MM.1S (cell line): ENCODE measurements at regions not wholly inside any gene's neighbourhood (a gene's known extent, or its start where the extent isn't known, plus 50 kb on each side); places are given as distances from the start of the nearest gene placed in this dataset.

ENCODE experiments used
- EZH2 ChIP-seq: fragments of 300-600 bp; sonication (generic); optimal IDR thresholded peaks from 2 replicates; pipeline ENCODE3; 2017; ENCODE audit warnings: low read depth, mild to moderate bottlenecking, antibody characterized with exemption, low read length, mixed read lengths
- EZH2phosphoT487 ChIP-seq: fragments of 300-600 bp; sonication (generic); IDR thresholded peaks from 2 replicates; pipeline ENCODE4 v1.6.1; 2018; ENCODE audit warnings: antibody characterized with exemption, low read length
- TF ChIP-seq, protein P1 (sequence below): fragments of 300-600 bp; sonication (generic); IDR thresholded peaks from 2 replicates; pipeline ENCODE4 v1.5.1; 2016; ENCODE audit warnings: antibody characterized with exemption, low read length, mixed read lengths

- TF ChIP-seq, protein P1, sequence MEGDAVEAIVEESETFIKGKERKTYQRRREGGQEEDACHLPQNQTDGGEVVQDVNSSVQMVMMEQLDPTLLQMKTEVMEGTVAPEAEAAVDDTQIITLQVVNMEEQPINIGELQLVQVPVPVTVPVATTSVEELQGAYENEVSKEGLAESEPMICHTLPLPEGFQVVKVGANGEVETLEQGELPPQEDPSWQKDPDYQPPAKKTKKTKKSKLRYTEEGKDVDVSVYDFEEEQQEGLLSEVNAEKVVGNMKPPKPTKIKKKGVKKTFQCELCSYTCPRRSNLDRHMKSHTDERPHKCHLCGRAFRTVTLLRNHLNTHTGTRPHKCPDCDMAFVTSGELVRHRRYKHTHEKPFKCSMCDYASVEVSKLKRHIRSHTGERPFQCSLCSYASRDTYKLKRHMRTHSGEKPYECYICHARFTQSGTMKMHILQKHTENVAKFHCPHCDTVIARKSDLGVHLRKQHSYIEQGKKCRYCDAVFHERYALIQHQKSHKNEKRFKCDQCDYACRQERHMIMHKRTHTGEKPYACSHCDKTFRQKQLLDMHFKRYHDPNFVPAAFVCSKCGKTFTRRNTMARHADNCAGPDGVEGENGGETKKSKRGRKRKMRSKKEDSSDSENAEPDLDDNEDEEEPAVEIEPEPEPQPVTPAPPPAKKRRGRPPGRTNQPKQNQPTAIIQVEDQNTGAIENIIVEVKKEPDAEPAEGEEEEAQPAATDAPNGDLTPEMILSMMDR: no peak
- TF ChIP-seq EZH2 (no peak), EZH2phosphoT487 (no peak)
These were observed 92.7 kb upstream of the GPR12 start for GRCh38 chr13:26853323-26853722.
